Thoracic aorta (tissue), 2 donors: ENCODE measurements at regions not wholly inside any gene's neighbourhood (a gene's known extent, or its start where the extent isn't known, plus 50 kb on each side); places are given as distances from the start of the nearest gene placed in this dataset.

Experiments
- ATAC-seq: fragments of 150-250 bp; one replicate; pipeline ENCODE4 v1.8.0; 2017; ENCODE audit warnings: low read depth; ENCODE audit not compliant: insufficient number of reproducible peaks, low FRiP score
- DNase-seq: peaks from one replicate; pipeline ENCODE4 v3.0.0-alpha.2; 2020; ENCODE audit warnings: low spot score
- H3K27ac ChIP-seq, 2 donors: fragments of 200-600 bp; sonication (generic); 1 replicate in 1 of 2; 2 replicates in 1 of 2; pipeline ENCODE4 v1.5.1; 2016; ENCODE audit warnings: mild to moderate bottlenecking in 2 of 2, moderate library complexity in 2 of 2
- H3K27me3 ChIP-seq: fragments of 200-600 bp; sonication (generic); replicated peaks from 2 replicates; pipeline ENCODE4 v1.6.0; 2016; ENCODE audit warnings: mild to moderate bottlenecking; ENCODE audit not compliant: insufficient read depth
- H3K36me3 ChIP-seq: fragments of 200-600 bp; sonication (generic); one replicate; pipeline ENCODE4 v1.5.1; 2016
- H3K4me1 ChIP-seq, 2 donors: fragments of 200-600 bp; sonication (generic); 1 replicate in 1 of 2; 2 replicates in 1 of 2; pipeline versions ENCODE4 v1.5.1 to v1.6.0; 2016; ENCODE audit warnings: low read depth in 2 of 2, mild to moderate bottlenecking in 1 of 2; ENCODE audit not compliant: control insufficient read depth in 1 of 2
- H3K4me3 ChIP-seq: fragments of 200-600 bp; sonication (generic); 2 replicates; pipeline ENCODE4 v1.5.1; 2016; ENCODE audit warnings: mild to moderate bottlenecking
- H3K9me3 ChIP-seq: fragments of 200-600 bp; sonication (generic); 2 replicates; pipeline ENCODE4 v1.5.1; 2016
- CTCF ChIP-seq: fragments of 200-600 bp; sonication (generic); IDR thresholded peaks from one replicate; pipeline ENCODE4 v1.5.1; 2019; ENCODE audit warnings: antibody characterized with exemption

DNA sequence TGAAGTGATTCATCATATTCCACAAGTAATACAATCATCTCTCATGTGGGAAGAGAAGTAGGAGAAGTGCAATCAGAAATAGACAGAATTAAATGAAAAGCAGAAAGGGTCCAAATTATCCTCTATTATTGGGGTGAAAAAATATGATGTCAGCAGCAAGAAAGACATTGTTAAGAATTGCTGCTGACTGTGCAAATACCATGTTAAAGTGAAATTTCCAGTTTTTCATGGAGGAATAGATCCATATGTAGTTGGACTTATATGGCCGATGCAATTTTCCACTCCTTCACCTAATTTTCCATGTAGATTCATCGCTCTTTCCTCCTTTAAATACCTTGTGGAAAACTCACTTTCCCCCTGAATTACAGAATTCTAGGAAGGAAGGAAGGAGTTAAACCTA is 819.8 kb downstream of the GATA3 start:
- H3K27ac ChIP-seq: no peak overlapping the region
- no peak overlapping the region for H3K4me3 ChIP-seq
- H3K4me1 ChIP-seq: no peaks in the 10 kb centered on the region
- no peak for TF ChIP-seq CTCF
- no peaks in the 10 kb centered on the region for H3K9me3 ChIP-seq
- H3K27me3 ChIP-seq: no peaks in the 10 kb centered on the region
- no peaks in the 10 kb centered on the region for H3K36me3 ChIP-seq
- DNase-seq (no peak), ATAC-seq (no peak)

GRCh38 chr10:8874972-8875371 is 820.5 kb downstream of the GATA3 start:
- Histone ChIP-seq H3K27me3 (no peaks in the 10 kb centered on the region), H3K36me3 (no peaks in the 10 kb centered on the region), H3K27ac (no peak overlapping the region), H3K4me3 (no peak overlapping the region), H3K9me3 (no peaks in the 10 kb centered on the region), H3K4me1 (no peaks in the 10 kb centered on the region)
- TF ChIP-seq CTCF: no peak
- no peak for ATAC-seq
- no peak for DNase-seq

- TF ChIP-seq CTCF: no peak
- ATAC-seq (no peak), DNase-seq (no peak)
- Histone ChIP-seq H3K27ac (no peak overlapping the region), H3K4me3 (no peak overlapping the region), H3K36me3 (no peaks in the 10 kb centered on the region), H3K27me3 (no peaks in the 10 kb centered on the region), H3K9me3 (no peaks in the 10 kb centered on the region), H3K4me1 (no peaks in the 10 kb centered on the region)
These were observed 821.7 kb downstream of the GATA3 start for GRCh38 chr10:8876171-8876570.

GRCh38 chr10:8889538-8889937 is 835.0 kb downstream of the GATA3 start:
- H3K9me3 ChIP-seq: no peaks in the 10 kb centered on the region
- no peaks in the 10 kb centered on the region for H3K4me1 ChIP-seq
- no peak overlapping the region for H3K4me3 ChIP-seq
- TF ChIP-seq CTCF: no peak
- H3K36me3 ChIP-seq: no peaks in the 10 kb centered on the region
- ATAC-seq (no peak), DNase-seq (no peak)
- no peaks in the 10 kb centered on the region for H3K27me3 ChIP-seq
- no peak overlapping the region for H3K27ac ChIP-seq

DNA sequence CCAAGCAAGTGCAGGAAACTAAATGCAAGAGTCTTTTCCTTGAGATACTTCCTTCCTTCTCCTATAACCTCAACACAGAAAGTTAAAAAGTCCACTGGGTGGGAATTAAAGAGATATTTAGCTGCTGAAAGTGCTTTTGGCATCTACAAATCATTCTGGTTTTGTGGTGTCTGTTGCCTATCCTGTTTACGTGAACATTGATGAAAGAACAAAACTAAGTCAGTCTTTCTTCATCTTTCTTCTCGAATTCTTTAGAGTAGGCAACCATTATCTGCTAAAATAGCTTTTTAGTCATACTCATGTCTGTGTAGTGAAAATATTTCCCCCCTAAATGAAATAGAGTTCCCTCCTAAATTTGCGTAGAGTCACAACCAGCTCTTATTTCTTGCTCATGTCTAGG is 838.6 kb downstream of the GATA3 start:
- no peak for TF ChIP-seq CTCF
- no peaks in the 10 kb centered on the region for H3K36me3 ChIP-seq
- H3K4me1 ChIP-seq: no peaks in the 10 kb centered on the region
- H3K4me3 ChIP-seq: no peak overlapping the region
- ATAC-seq: no peak
- no peak overlapping the region for H3K27ac ChIP-seq
- H3K9me3 ChIP-seq: no peaks in the 10 kb centered on the region
- DNase-seq: no peak
- H3K27me3 ChIP-seq: no peaks in the 10 kb centered on the region
